Stomach smooth muscle (tissue), 2 donors: ENCODE measurements at regions not wholly inside any gene's neighbourhood (a gene's known extent, or its start where the extent isn't known, plus 50 kb on each side); places are given as distances from the start of the nearest gene placed in this dataset.

Source experiments
- H3K27ac ChIP-seq: one replicate; pipeline ENCODE4 v1.7.0; 2013; ENCODE audit warnings: mild to moderate bottlenecking, low read length, inconsistent platforms
- H3K27me3 ChIP-seq, 2 donors: one replicate each; pipeline ENCODE4 v1.7.0; 2013; ENCODE audit warnings: low read length in 2 of 2; ENCODE audit not compliant: insufficient read depth in 2 of 2, control insufficient read depth in 1 of 2
- H3K36me3 ChIP-seq, 2 donors: one replicate each; pipeline ENCODE4 v1.7.0; 2013; ENCODE audit warnings: low read length in 2 of 2; ENCODE audit not compliant: control insufficient read depth in 2 of 2, insufficient read depth in 2 of 2
- H3K4me1 ChIP-seq: one replicate; pipeline ENCODE4 v1.7.0; 2013; ENCODE audit warnings: low read length; ENCODE audit not compliant: control insufficient read depth, insufficient read depth
- H3K4me3 ChIP-seq, 2 donors: one replicate each; pipeline ENCODE4 v1.7.0; 2013; ENCODE audit warnings: low read length in 2 of 2
- H3K9ac ChIP-seq, 2 donors: one replicate each; pipeline ENCODE4 v1.7.0; 2013; ENCODE audit warnings: low read length in 2 of 2, mild to moderate bottlenecking in 1 of 2
- H3K9me3 ChIP-seq, 2 donors: one replicate each; pipeline ENCODE4 v1.7.0; 2013; ENCODE audit warnings: low read length in 2 of 2; ENCODE audit not compliant: control insufficient read depth in 2 of 2
- donor health status: healthy.
- donor health status: Pancreatic carcinoma.

GRCh38 chr6:79789896-79790295 is 157.5 kb downstream of the ELOVL4 start:
- no peaks in the 10 kb centered on the region for H3K27me3 ChIP-seq
- no peaks in the 10 kb centered on the region for H3K36me3 ChIP-seq
- no peak overlapping the region for H3K4me3 ChIP-seq
- no peaks in the 10 kb centered on the region for H3K9me3 ChIP-seq
- no peak overlapping the region for H3K9ac ChIP-seq
- H3K4me1 ChIP-seq = no peaks in the 10 kb centered on the region
- H3K27ac ChIP-seq = no peak overlapping the region

- Histone ChIP-seq H3K27me3 (no peaks in the 10 kb centered on the region), H3K4me3 (no peak overlapping the region), H3K4me1 (no peaks in the 10 kb centered on the region), H3K27ac (no peak overlapping the region), H3K9me3 (no peaks in the 10 kb centered on the region), H3K9ac (no peak overlapping the region), H3K36me3 (no peaks in the 10 kb centered on the region)
Measured at GRCh38 chr6:79788756-79789155, 157.6 kb downstream of the SH3BGRL2 start.

GRCh38 chr6:79787626-79788025 is 156.5 kb downstream of the SH3BGRL2 start:
- H3K9ac ChIP-seq = no peak overlapping the region
- no peaks in the 10 kb centered on the region for H3K27me3 ChIP-seq
- H3K36me3 ChIP-seq = no peaks in the 10 kb centered on the region
- no peaks in the 10 kb centered on the region for H3K4me1 ChIP-seq
- no peak overlapping the region for H3K27ac ChIP-seq
- H3K4me3 ChIP-seq = no peak overlapping the region
- H3K9me3 ChIP-seq = no peaks in the 10 kb centered on the region

GRCh38 chr6:79784395-79784753 is 153.2 kb downstream of the SH3BGRL2 start:
- no peaks in the 10 kb centered on the region for H3K27me3 ChIP-seq
- no peak overlapping the region for H3K4me3 ChIP-seq
- no peaks in the 10 kb centered on the region for H3K9me3 ChIP-seq
- no peaks in the 10 kb centered on the region for H3K4me1 ChIP-seq
- no peak overlapping the region for H3K9ac ChIP-seq
- H3K36me3 ChIP-seq = no peaks in the 10 kb centered on the region
- no peak overlapping the region for H3K27ac ChIP-seq

GRCh38 chr6:79783670-79784394 is 152.7 kb downstream of the SH3BGRL2 start:
- H3K36me3 ChIP-seq = no peaks in the 10 kb centered on the region
- H3K4me1 ChIP-seq = no peaks in the 10 kb centered on the region
- no peak overlapping the region for H3K27ac ChIP-seq
- no peaks in the 10 kb centered on the region for H3K9me3 ChIP-seq
- no peaks in the 10 kb centered on the region for H3K27me3 ChIP-seq
- no peak overlapping the region for H3K9ac ChIP-seq
- no peak overlapping the region for H3K4me3 ChIP-seq

- H3K9ac ChIP-seq = no peak overlapping the region
- no peaks in the 10 kb centered on the region for H3K27me3 ChIP-seq
- no peak overlapping the region for H3K27ac ChIP-seq
- H3K4me1 ChIP-seq = peaks cover 2% of the 10 kb centered on the region
- H3K36me3 ChIP-seq = no peaks in the 10 kb centered on the region
- H3K9me3 ChIP-seq = no peaks in the 10 kb centered on the region
- no peak overlapping the region for H3K4me3 ChIP-seq
Measured at GRCh38 chr6:79782792-79783580, 151.9 kb downstream of the SH3BGRL2 start.

- H3K4me1 ChIP-seq = peaks cover 2% of the 10 kb centered on the region
Measured at GRCh38 chr6:79781916-79782315, 150.8 kb downstream of the SH3BGRL2 start.

GRCh38 chr6:79780881-79781280 is 149.8 kb downstream of the SH3BGRL2 start:
- Histone ChIP-seq H3K27me3 (no peaks in the 10 kb centered on the region), H3K27ac (no peak overlapping the region), H3K9me3 (no peaks in the 10 kb centered on the region), H3K4me3 (no peak overlapping the region), H3K4me1 (peaks cover 2% of the 10 kb centered on the region), H3K9ac (no peak overlapping the region), H3K36me3 (no peaks in the 10 kb centered on the region)

More at GRCh38 chr6:79781916-79782315, 150.8 kb downstream of the SH3BGRL2 start:
- Histone ChIP-seq H3K27me3 (no peaks in the 10 kb centered on the region), H3K36me3 (no peaks in the 10 kb centered on the region), H3K4me3 (no peak overlapping the region), H3K9ac (no peak overlapping the region), H3K27ac (no peak overlapping the region), H3K9me3 (no peaks in the 10 kb centered on the region)

- no peak overlapping the region for H3K4me3 ChIP-seq
- peaks cover 2% of the 10 kb centered on the region for H3K4me1 ChIP-seq
- H3K27ac ChIP-seq = no peak overlapping the region
- H3K9ac ChIP-seq = no peak overlapping the region
- H3K27me3 ChIP-seq = no peaks in the 10 kb centered on the region
- no peaks in the 10 kb centered on the region for H3K9me3 ChIP-seq
- H3K36me3 ChIP-seq = no peaks in the 10 kb centered on the region
Measured at GRCh38 chr6:79778816-79779215, 147.7 kb downstream of the SH3BGRL2 start.

GRCh38 chr6:79777713-79778579 is 146.8 kb downstream of the SH3BGRL2 start:
- H3K27ac ChIP-seq = no peak overlapping the region
- H3K27me3 ChIP-seq = no peaks in the 10 kb centered on the region
- peak overlapping the region; percentile 40 to 64 for H3K4me3 ChIP-seq

More at GRCh38 chr6:79777713-79778579, 146.8 kb downstream of the SH3BGRL2 start:
- H3K9me3 ChIP-seq = no peaks in the 10 kb centered on the region
- H3K36me3 ChIP-seq = no peaks in the 10 kb centered on the region
- peaks cover 2% of the 10 kb centered on the region for H3K4me1 ChIP-seq
- peak overlapping the region in 1 of 2 donors; percentile 26 for H3K9ac ChIP-seq
